Right atrium auricular region (tissue), 2 donors: ENCODE measurements at regions not wholly inside any gene's neighbourhood (a gene's known extent, or its start where the extent isn't known, plus 50 kb on each side); places are given as distances from the start of the nearest gene placed in this dataset.

Experiments used
- DNase-seq: peaks from one replicate; pipeline ENCODE4 v3.0.0-alpha.2; 2019; ENCODE audit warnings: low spot score
- H3K27ac ChIP-seq, 2 donors: fragments of 200-600 bp; sonication (generic); 1 replicate in 1 of 2; 2 replicates in 1 of 2; pipeline ENCODE4 v1.5.1; 2016 to 2019
- H3K27me3 ChIP-seq, 2 donors: fragments of 200-600 bp; sonication (generic); one replicate each; pipeline versions ENCODE4 v1.5.1 to v1.6.0; 2017 to 2019
- H3K36me3 ChIP-seq: fragments of 200-600 bp; sonication (generic); one replicate; pipeline ENCODE4 v1.5.1; 2016
- H3K4me1 ChIP-seq, 2 donors: fragments of 200-600 bp; sonication (generic); one replicate each; pipeline versions ENCODE4 v1.5.1 to v1.6.0; 2017 to 2019
- H3K4me3 ChIP-seq, 2 donors: fragments of 200-600 bp; sonication (generic); 1 replicate in 1 of 2; 2 replicates in 1 of 2; pipeline ENCODE4 v1.5.1; 2017 to 2019; ENCODE audit warnings: mild to moderate bottlenecking in 1 of 2, moderate library complexity in 1 of 2
- H3K9me3 ChIP-seq, 2 donors: fragments of 200-600 bp; sonication (generic); one replicate each; pipeline ENCODE4 v1.5.1; 2019
- CTCF ChIP-seq, 2 donors: fragments of 200-600 bp; sonication (generic); IDR thresholded peaks; one replicate each; pipeline ENCODE4 v1.5.1; 2019; ENCODE audit warnings: antibody characterized with exemption in 2 of 2

GRCh38 chr12:105985383-105985782 lies 153.4 kb downstream of the NUAK1 start:
- no peak for TF ChIP-seq CTCF (IDR thresholded peaks at IDR 0.05)
- H3K4me3 ChIP-seq = no peak overlapping the region

GRCh38 chr12:105986779-105987684 lies 151.7 kb downstream of the NUAK1 start:
- Histone ChIP-seq H3K27me3 (no peaks in the 10 kb centered on the region), H3K27ac (no peak overlapping the region), H3K4me3 (no peak overlapping the region), H3K36me3 (no peaks in the 10 kb centered on the region), H3K9me3 (no peaks in the 10 kb centered on the region), H3K4me1 (peaks cover 0 to 6% of the 10 kb centered on the region in 2 donors)
- no peak for DNase-seq
- no peak for TF ChIP-seq CTCF (IDR thresholded peaks at IDR 0.05)

More at GRCh38 chr12:105985383-105985782, 153.4 kb downstream of the NUAK1 start:
- H3K36me3 ChIP-seq = no peaks in the 10 kb centered on the region
- no peaks in the 10 kb centered on the region for H3K9me3 ChIP-seq
- no peak overlapping the region for H3K27ac ChIP-seq
- no peaks in the 10 kb centered on the region for H3K27me3 ChIP-seq
- DNase-seq = no peak
- H3K4me1 ChIP-seq = peaks cover 0 to 13% of the 10 kb centered on the region in 2 donors

- DNase-seq = no peak
- H3K4me3 ChIP-seq = no peak overlapping the region
- no peaks in the 10 kb centered on the region for H3K9me3 ChIP-seq
- H3K36me3 ChIP-seq = no peaks in the 10 kb centered on the region
- no peaks in the 10 kb centered on the region for H3K27me3 ChIP-seq
- TF ChIP-seq CTCF (IDR thresholded peaks at IDR 0.05) = no peak
- H3K4me1 ChIP-seq = peaks cover 0 to under 1% of the 10 kb centered on the region in 2 donors
- no peak overlapping the region for H3K27ac ChIP-seq
Measured at GRCh38 chr12:105987685-105988035, 151.1 kb downstream of the NUAK1 start.

GRCh38 chr12:105992849-105993740 lies 145.7 kb downstream of the NUAK1 start:
- Histone ChIP-seq H3K4me1 (no peaks in the 10 kb centered on the region), H3K27me3 (no peaks in the 10 kb centered on the region), H3K9me3 (no peaks in the 10 kb centered on the region), H3K27ac (no peak overlapping the region), H3K4me3 (no peak overlapping the region), H3K36me3 (no peaks in the 10 kb centered on the region)
- TF ChIP-seq CTCF (IDR thresholded peaks at IDR 0.05) = no peak
- DNase-seq = no peak

GRCh38 chr12:105993766-105994555 lies 144.8 kb downstream of the NUAK1 start:
- Histone ChIP-seq H3K4me3 (no peak overlapping the region), H3K36me3 (no peaks in the 10 kb centered on the region), H3K4me1 (no peaks in the 10 kb centered on the region), H3K9me3 (no peaks in the 10 kb centered on the region), H3K27ac (no peak overlapping the region), H3K27me3 (no peaks in the 10 kb centered on the region)
- DNase-seq = no peak
- TF ChIP-seq CTCF (IDR thresholded peaks at IDR 0.05) = no peak
